ENCODE measurements at regions not wholly inside any gene's neighbourhood (a gene's known extent, or its start where the extent isn't known, plus 50 kb on each side); places are given as distances from the start of the nearest gene placed in this dataset.

DNA sequence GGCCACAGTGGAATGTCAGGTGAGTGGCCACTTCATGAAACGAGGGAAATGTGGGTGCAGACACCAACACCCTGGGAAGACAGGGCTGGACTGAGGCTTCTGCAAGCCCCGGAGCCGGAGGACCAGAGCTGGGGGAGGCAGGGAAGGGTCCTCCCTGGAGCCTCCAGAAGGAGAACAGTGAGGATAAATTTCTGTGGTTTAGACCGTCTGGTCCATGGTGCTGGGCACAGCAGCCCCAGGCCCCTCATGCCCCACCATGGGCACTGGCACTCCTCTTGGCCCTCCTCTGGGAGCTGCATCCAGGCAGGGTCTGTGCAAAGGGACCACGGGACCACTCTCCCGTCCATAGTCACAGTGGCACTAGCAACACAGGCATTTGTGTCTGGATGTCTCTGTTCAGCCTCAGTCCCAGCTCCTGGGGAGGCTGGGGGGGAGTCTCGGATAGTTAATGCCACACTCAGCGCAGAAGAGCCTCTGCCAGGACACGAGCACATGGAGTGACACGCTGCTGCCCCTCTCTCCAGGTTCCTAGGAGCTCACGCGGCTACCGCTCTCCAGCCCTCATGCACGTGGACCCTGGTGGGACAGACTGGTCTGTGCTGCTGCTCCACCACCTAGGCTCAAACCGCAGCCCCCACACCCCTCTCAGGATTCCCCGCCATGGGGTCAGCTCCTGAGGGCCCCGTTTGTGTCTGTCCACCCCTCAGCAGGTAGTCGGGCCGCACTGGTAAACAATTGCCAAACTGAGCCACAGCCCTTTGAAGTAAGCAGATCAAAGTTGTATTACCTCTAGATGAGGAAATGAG is 305.9 kb upstream of the SALL3 start:
- TF ChIP-seq, protein P1, sequence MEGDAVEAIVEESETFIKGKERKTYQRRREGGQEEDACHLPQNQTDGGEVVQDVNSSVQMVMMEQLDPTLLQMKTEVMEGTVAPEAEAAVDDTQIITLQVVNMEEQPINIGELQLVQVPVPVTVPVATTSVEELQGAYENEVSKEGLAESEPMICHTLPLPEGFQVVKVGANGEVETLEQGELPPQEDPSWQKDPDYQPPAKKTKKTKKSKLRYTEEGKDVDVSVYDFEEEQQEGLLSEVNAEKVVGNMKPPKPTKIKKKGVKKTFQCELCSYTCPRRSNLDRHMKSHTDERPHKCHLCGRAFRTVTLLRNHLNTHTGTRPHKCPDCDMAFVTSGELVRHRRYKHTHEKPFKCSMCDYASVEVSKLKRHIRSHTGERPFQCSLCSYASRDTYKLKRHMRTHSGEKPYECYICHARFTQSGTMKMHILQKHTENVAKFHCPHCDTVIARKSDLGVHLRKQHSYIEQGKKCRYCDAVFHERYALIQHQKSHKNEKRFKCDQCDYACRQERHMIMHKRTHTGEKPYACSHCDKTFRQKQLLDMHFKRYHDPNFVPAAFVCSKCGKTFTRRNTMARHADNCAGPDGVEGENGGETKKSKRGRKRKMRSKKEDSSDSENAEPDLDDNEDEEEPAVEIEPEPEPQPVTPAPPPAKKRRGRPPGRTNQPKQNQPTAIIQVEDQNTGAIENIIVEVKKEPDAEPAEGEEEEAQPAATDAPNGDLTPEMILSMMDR (conservative IDR thresholded peaks at IDR 0.05), result no peak
- Mint-ChIP-seq H3K27me3 (ENCODE audit: low read depth) (no peaks in the 10 kb centered on the region), H3K4me3 (no peak overlapping the region), H3K9me3 (no peaks in the 10 kb centered on the region), H3K4me1 (peaks cover 3% of the 10 kb centered on the region), H3K36me3 (ENCODE audit: low read depth) (no peaks in the 10 kb centered on the region), H3K27ac (ENCODE audit: unreplicated experiment) (no peak overlapping the region)
- DNase-seq (ENCODE audit: low read depth, low spot score), result no peak

DNA sequence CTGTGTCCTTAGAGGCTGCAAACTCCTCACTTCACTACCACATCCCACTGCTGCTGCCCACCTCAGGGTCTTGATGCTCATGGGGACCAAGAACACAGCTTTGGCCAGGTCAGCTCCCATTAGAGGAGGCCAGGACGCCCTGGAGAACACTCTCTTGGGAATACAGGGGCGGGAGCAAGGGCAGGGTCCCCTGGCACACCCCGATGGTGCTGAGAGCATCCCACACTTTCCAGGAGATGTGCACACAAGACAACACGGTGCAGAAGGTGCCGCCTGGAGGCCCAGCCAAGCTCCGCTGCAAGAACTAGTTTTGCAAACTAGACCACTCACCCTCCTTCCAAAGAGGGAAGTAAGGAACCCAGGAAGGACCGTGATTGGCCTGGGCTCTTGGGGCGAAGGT is 304.4 kb upstream of the SALL3 start:
- H3K4me3 Mint-ChIP-seq, result no peak overlapping the region
- no peak overlapping the region for H3K27ac Mint-ChIP-seq (ENCODE audit: unreplicated experiment)
- H3K4me1 Mint-ChIP-seq, result peaks cover 4% of the 10 kb centered on the region
- no peak for DNase-seq (ENCODE audit: low read depth, low spot score)
- H3K27me3 Mint-ChIP-seq (ENCODE audit: low read depth), result no peaks in the 10 kb centered on the region
- TF ChIP-seq, protein P1 (conservative IDR thresholded peaks at IDR 0.05), result no peak
- H3K36me3 Mint-ChIP-seq (ENCODE audit: low read depth), result no peaks in the 10 kb centered on the region
- H3K9me3 Mint-ChIP-seq, result no peaks in the 10 kb centered on the region

DNA sequence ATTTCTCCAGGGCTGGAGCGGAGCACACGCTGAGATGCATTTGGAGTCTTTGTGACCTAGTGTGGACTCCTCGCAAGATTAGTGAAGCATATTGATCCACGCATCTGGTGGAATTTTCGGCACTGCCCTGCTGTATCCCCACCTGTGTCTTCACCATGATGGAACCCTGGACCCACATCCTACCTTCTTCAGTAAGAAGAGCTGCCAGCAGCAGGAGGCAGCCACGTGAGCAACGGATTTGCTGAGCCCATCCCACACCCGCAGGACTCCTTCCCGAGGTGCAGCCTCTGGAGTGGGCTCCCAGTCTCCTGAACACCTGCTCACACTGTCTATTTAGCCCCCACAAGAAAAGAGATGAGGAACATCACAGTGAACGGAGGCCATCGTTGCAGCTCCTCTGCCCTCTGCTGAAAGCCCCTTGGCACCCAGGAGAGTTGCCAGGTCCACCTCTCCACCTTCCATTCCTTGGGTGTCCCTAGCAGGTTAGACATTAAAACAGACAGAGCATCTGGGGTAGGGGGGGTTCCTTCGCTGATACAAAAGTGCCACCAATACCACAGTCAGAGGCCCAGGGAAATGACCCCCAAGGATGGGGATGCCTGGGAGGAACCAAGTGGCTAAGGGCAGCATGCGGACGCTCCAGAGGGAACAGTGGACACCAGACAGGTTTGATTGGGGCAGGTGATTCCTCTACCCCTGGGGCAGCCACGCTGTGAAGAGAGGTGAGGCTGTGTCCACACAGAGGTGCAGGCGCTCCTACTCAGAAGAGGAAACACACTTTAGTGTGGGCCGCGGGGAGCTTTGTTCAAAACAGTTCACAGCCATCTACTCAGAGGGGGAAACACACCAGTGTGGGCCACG is 302.8 kb upstream of the SALL3 start:
- Mint-ChIP-seq H3K36me3 (ENCODE audit: low read depth) (no peaks in the 10 kb centered on the region), H3K9me3 (no peaks in the 10 kb centered on the region), H3K27me3 (ENCODE audit: low read depth) (no peaks in the 10 kb centered on the region), H3K4me3 (no peak overlapping the region), H3K4me1 (peaks cover 4% of the 10 kb centered on the region), H3K27ac (ENCODE audit: unreplicated experiment) (no peak overlapping the region)
- TF ChIP-seq, protein P1 (conservative IDR thresholded peaks at IDR 0.05), result no peak
- no peak for DNase-seq (ENCODE audit: low read depth, low spot score)

DNA sequence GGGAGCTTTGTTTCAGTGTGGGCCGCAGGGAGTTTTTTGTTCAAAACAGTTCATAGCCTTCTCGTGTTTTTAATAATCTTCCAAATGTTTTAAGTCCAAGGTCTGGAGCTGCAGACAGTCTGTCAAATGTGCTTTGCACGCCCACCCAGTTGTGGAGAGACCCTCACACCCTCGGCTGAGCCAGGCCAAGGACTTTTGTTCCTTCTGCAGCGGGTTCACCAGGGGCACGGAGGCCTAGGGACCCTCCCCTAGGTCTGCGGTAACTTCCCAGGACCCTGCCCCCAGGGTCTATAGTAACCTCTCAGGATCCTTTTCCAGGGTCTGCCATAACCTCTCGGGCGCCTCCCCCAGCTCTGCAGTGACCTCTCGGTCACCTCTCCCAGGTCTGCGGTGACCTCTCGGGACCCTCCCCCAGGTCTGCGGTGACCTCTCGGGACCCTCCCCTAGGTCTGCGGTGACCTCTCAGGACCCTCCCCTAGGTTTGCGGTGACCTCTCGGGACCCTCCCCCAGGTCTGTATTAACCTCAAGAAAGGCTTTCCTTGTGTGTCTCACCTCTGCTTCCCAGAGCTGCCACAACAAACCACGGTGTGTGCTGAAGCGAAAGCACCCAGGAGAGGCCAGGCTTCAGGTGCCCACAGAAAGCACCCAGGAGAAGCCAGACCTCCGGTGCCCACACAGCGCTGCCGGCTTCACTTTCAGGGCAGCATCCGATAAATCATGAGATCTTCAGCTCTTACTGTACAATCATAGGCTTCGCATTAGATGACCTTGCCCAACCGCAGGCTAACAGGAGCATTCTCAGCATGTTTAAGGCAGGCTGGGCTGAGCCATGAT is 301.9 kb upstream of the SALL3 start:
- Mint-ChIP-seq H3K36me3 (ENCODE audit: low read depth) (no peaks in the 10 kb centered on the region), H3K27ac (ENCODE audit: unreplicated experiment) (no peak overlapping the region), H3K27me3 (ENCODE audit: low read depth) (no peaks in the 10 kb centered on the region), H3K4me1 (peaks cover 4% of the 10 kb centered on the region), H3K9me3 (no peaks in the 10 kb centered on the region), H3K4me3 (no peak overlapping the region)
- DNase-seq (ENCODE audit: low read depth, low spot score), result no peak
- TF ChIP-seq, protein P1 (conservative IDR thresholded peaks at IDR 0.05), result no peak

DNA sequence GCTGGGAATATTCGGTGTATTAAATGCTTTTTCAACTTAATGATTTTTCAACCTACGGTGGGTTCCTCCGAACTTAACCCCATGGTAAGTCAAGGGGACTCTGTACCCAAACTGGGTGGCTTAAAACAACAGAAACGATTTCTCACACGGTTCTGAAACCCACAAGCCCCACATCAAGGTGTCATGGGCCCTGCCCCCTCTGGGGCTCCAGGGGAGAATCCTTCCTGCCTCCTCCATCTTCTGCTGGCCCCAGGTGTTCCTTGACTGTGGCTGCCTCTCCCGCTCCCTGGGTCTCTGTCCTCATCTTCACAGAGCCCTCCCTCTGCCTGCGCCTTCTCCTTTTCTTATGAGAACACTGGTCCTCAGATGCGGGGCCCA is 301.3 kb upstream of the SALL3 start:
- Mint-ChIP-seq H3K27ac (ENCODE audit: unreplicated experiment) (no peak overlapping the region), H3K9me3 (no peaks in the 10 kb centered on the region), H3K36me3 (ENCODE audit: low read depth) (no peaks in the 10 kb centered on the region), H3K4me3 (no peak overlapping the region), H3K4me1 (peaks cover 4% of the 10 kb centered on the region), H3K27me3 (ENCODE audit: low read depth) (no peaks in the 10 kb centered on the region)
- TF ChIP-seq, protein P1 (conservative IDR thresholded peaks at IDR 0.05), result no peak
- DNase-seq (ENCODE audit: low read depth, low spot score), result no peak

Data from neural crest cell (in vitro differentiated cells).